Mesenchymal stem cell (in vitro differentiated cells and primary cell): ENCODE measurements at regions not wholly inside any gene's neighbourhood (a gene's known extent, or its start where the extent isn't known, plus 50 kb on each side); places are given as distances from the start of the nearest gene placed in this dataset.
"Not testable (repeated sequence)": the region's sequence is repeated elsewhere in the genome, so short reads cannot be mapped to it uniquely, and the experiment has no call there.

Experiments used
- DNase-seq: peaks from one replicate; pipeline ENCODE4 v3.0.0-alpha.2; 2013
- H2AFZ ChIP-seq: one replicate; pipeline ENCODE4 v1.6.1; 2013; ENCODE audit warnings: low read depth, mild to moderate bottlenecking, control low read depth, inconsistent platforms, low read length, moderate library complexity
- H2AK5ac ChIP-seq: 2 replicates; pipeline ENCODE4 v1.6.1; 2013; ENCODE audit warnings: low read length, moderate library complexity, mild to moderate bottlenecking, inconsistent platforms; ENCODE audit not compliant: severe bottlenecking
- H2BK120ac ChIP-seq: one replicate; pipeline ENCODE4 v1.6.1; 2013; ENCODE audit warnings: low read depth, mild to moderate bottlenecking, inconsistent platforms, low read length, moderate library complexity
- H2BK12ac ChIP-seq, 2 experiments: one replicate each; pipeline ENCODE4 v1.6.1; 2013; ENCODE audit warnings: inconsistent platforms in 2 of 2, low read length in 2 of 2, mild to moderate bottlenecking in 2 of 2, moderate library complexity in 2 of 2, control low read depth in 1 of 2
- H2BK15ac ChIP-seq: one replicate; pipeline ENCODE4 v1.6.1; 2013; ENCODE audit warnings: mild to moderate bottlenecking, low read depth, inconsistent platforms; ENCODE audit not compliant: poor library complexity, severe bottlenecking
- H2BK5ac ChIP-seq: 2 replicates; pipeline ENCODE4 v1.6.1; 2013; ENCODE audit warnings: low read depth, mild to moderate bottlenecking, low read length, control low read depth, inconsistent platforms; ENCODE audit not compliant: poor library complexity, severe bottlenecking
- H3K14ac ChIP-seq, 2 experiments: one replicate each; pipeline ENCODE4 v1.6.1; 2013; ENCODE audit warnings: inconsistent platforms in 2 of 2, low read length in 2 of 2, control low read depth in 1 of 2, mild to moderate bottlenecking in 1 of 2, moderate library complexity in 1 of 2
- H3K18ac ChIP-seq, 2 experiments: one replicate each; pipeline ENCODE4 v1.6.1; 2013; ENCODE audit warnings: inconsistent platforms in 2 of 2, low read length in 2 of 2, control low read depth in 1 of 2, low read depth in 1 of 2, mild to moderate bottlenecking in 1 of 2
- H3K23ac ChIP-seq, 2 experiments: one replicate each; pipeline ENCODE4 v1.6.1; 2013; ENCODE audit warnings: inconsistent platforms in 2 of 2, low read length in 2 of 2, mild to moderate bottlenecking in 2 of 2, moderate library complexity in 2 of 2, control low read depth in 1 of 2
- H3K27ac ChIP-seq: 2 replicates; pipeline ENCODE4 v1.5.1; 2013; ENCODE audit warnings: mild to moderate bottlenecking, moderate library complexity, low read length, control low read depth, inconsistent platforms; ENCODE audit not compliant: poor library complexity, severe bottlenecking
- H3K27me3 ChIP-seq, 2 experiments: 2 replicates each; pipeline versions ENCODE4 v1.6.1 to v1.7.0; 2013; ENCODE audit warnings: low read length in 2 of 2, mild to moderate bottlenecking in 2 of 2, moderate library complexity in 2 of 2, control low read depth in 1 of 2, inconsistent platforms in 1 of 2; ENCODE audit not compliant: control insufficient read depth in 1 of 2, insufficient read depth in 1 of 2
- H3K36me3 ChIP-seq, 2 experiments: 2 replicates each; pipeline versions ENCODE4 v1.6.1 to v1.7.0; 2013; ENCODE audit warnings: low read length in 2 of 2, control low read depth in 1 of 2, inconsistent platforms in 1 of 2, low read depth in 1 of 2, mild to moderate bottlenecking in 1 of 2; ENCODE audit not compliant: insufficient read depth in 2 of 2, control insufficient read depth in 1 of 2
- H3K4ac ChIP-seq, 2 experiments: one replicate each; pipeline ENCODE4 v1.6.1; 2013; ENCODE audit warnings: inconsistent platforms in 2 of 2, low read length in 2 of 2, mild to moderate bottlenecking in 2 of 2, moderate library complexity in 2 of 2, control low read depth in 1 of 2, low read depth in 1 of 2
- H3K4me1 ChIP-seq: 2 replicates; pipeline ENCODE4 v1.6.1; 2013; ENCODE audit warnings: low read depth, low read length, control low read depth; ENCODE audit not compliant: control insufficient read depth, insufficient read depth
- H3K4me2 ChIP-seq: 2 replicates; pipeline ENCODE4 v1.6.1; 2013; ENCODE audit warnings: low read length, mild to moderate bottlenecking, inconsistent platforms; ENCODE audit not compliant: poor library complexity, severe bottlenecking
- H3K4me3 ChIP-seq, 2 experiments: 2 replicates each; pipeline versions ENCODE4 v1.5.1 to v1.7.0; 2013; ENCODE audit warnings: low read length in 2 of 2, mild to moderate bottlenecking in 2 of 2, control low read depth in 1 of 2, low read depth in 1 of 2; ENCODE audit not compliant: insufficient read depth in 1 of 2
- H3K79me1 ChIP-seq: replicated peaks from 2 replicates; pipeline ENCODE4 v1.6.1; 2013; ENCODE audit warnings: mild to moderate bottlenecking, control low read depth, low read length, inconsistent platforms; ENCODE audit not compliant: poor library complexity, severe bottlenecking
- H3K9ac ChIP-seq: 2 replicates; pipeline ENCODE4 v1.7.0; 2013; ENCODE audit warnings: mild to moderate bottlenecking, low read length, moderate library complexity
- H3K9me3 ChIP-seq: 2 replicates; pipeline ENCODE4 v1.7.0; 2013; ENCODE audit warnings: mild to moderate bottlenecking, low read length; ENCODE audit not compliant: control insufficient read depth
- H4K8ac ChIP-seq: one replicate; pipeline ENCODE4 v1.6.1; 2013; ENCODE audit warnings: inconsistent platforms, mild to moderate bottlenecking, low read length, moderate library complexity
- H4K91ac ChIP-seq: one replicate; pipeline ENCODE4 v1.6.1; 2013; ENCODE audit warnings: mild to moderate bottlenecking, low read length, inconsistent platforms
- WGBS: methylation state at CpG from one replicate; pipeline ENCODE4 v1.1.7; 2013; ENCODE audit warnings: mixed read lengths; 5-methylcytosine and 5-hydroxymethylcytosine counted together

DNA sequence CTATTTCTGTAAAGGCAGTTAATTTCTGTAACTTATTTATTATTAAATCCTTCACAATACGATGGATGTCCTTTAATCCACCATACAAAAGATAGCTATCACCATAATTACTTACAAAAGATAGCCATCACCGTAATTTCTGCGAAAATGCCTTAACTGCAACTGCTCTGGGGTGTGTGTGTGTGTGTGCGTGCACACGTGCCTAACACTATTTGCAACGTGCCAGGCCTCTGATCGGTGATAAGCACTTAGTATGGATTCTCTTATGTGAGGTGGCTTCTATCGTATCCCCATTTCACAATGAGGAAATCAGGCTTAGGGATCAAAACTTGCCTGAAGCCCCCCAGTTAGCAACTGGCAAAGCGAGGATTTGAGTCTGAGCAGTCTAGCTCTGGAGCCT lies 67.1 kb upstream of the RBM24 start:
- Histone ChIP-seq H2AFZ (no peak overlapping the region), H3K27me3 (no peaks in the 10 kb centered on the region), H4K91ac (no peak overlapping the region), H2BK12ac (no peak overlapping the region), H2BK15ac (no peak overlapping the region), H3K4me2 (no peak overlapping the region), H3K4me3 (no peak overlapping the region), H3K14ac (no peak overlapping the region), H2BK5ac (no peak overlapping the region), H2AK5ac (no peak overlapping the region), H3K27ac (no peak overlapping the region), H3K4me1 (no peaks in the 10 kb centered on the region), H3K4ac (no peak overlapping the region), H4K8ac (peak overlapping the region; percentile 13), H3K36me3 (no peaks in the 10 kb centered on the region), H3K79me1 (no peaks in the 10 kb centered on the region), H3K18ac (no peak overlapping the region), H3K9ac (no peak overlapping the region), H2BK120ac (no peak overlapping the region), H3K23ac (no peak overlapping the region), H3K9me3 (peaks cover 6% of the 10 kb centered on the region)
- 89% methylated on average over 9 of the region's 9 CpGs for WGBS
- DNase-seq: no peak

DNA sequence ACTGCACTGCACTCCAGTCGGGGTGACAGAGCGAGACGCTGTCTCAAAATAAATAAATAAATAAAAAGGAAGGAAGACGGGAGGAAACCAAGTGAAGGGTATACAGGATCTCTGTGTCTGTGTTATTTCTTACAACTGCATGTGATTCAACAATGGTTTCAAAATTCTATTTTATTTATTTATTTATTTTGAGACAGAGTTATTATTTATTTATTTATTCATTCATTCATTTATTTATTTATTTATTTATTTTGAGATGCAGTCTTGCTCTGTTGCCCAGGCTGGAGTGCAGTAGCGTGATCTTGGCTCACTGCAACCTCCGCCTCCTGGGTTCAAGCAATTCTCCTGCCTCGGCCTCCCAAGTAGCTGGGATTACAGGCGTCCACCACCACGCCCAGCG lies 64.2 kb upstream of the RBM24 start:
- not testable (repeated sequence) for H3K4me2 ChIP-seq, H3K36me3 ChIP-seq, H2BK120ac ChIP-seq, H3K18ac ChIP-seq, H4K91ac ChIP-seq, H3K79me1 ChIP-seq, H3K23ac ChIP-seq, DNase-seq, H4K8ac ChIP-seq, H3K27me3 ChIP-seq, H3K4ac ChIP-seq, H3K9ac ChIP-seq, H2AFZ ChIP-seq, H3K14ac ChIP-seq, H3K4me3 ChIP-seq, H2BK5ac ChIP-seq, H3K27ac ChIP-seq, H2BK12ac ChIP-seq, H3K4me1 ChIP-seq, H3K9me3 ChIP-seq, H2BK15ac ChIP-seq, H2AK5ac ChIP-seq
- 98% methylated on average over 9 of the region's 10 CpGs for WGBS

DNA sequence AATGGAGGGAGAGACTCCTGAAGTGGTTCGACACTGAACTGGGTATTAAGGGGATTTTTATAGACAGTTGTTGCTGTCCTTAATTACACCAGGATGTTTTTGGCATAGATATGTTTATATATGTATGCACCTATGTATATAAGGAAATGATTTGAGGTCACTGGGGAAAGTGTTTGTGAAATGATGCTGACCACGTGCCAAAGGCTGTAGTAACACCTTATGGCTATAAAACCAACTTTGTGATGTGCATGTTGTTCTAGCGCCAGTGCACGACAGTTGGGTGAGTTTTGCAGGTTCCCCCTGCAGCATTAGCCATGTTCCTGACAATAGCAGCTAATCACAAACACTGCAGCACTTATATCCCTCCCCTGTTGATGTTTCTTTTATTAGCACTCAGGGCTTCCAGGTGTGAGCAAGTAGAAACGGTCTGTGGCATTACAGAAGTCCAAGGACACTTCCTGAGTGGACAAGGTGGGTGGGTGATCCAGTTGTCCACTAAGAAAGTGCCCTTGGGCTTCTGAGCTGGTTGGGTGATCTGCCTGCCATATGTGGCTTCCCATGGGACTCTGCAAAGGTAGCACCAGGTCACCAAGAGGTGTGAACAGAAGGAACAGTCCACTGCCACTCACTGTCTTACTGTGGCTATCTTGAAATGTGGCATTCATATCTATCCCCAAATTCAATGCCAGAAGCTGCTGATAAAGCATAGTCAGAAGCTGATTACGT lies 63.0 kb upstream of the RBM24 start:
- no peaks in the 10 kb centered on the region for H3K4me1 ChIP-seq
- H3K14ac ChIP-seq: no peak overlapping the region
- no peak overlapping the region for H2AK5ac ChIP-seq
- H4K91ac ChIP-seq: no peak overlapping the region
- H3K23ac ChIP-seq: no peak overlapping the region
- no peak overlapping the region for H3K4ac ChIP-seq
- no peak overlapping the region for H3K18ac ChIP-seq
- H2BK15ac ChIP-seq: no peak overlapping the region
- no peak overlapping the region for H2BK120ac ChIP-seq
- H3K27ac ChIP-seq: no peak overlapping the region
- no peaks in the 10 kb centered on the region for H3K36me3 ChIP-seq
- no peak overlapping the region for H2AFZ ChIP-seq
- WGBS: 80% methylated on average over 6 of the region's 6 CpGs
- no peak overlapping the region for H2BK5ac ChIP-seq
- no peak overlapping the region for H4K8ac ChIP-seq
- no peak overlapping the region for H3K4me3 ChIP-seq
- H3K4me2 ChIP-seq: no peak overlapping the region
- H3K79me1 ChIP-seq: no peaks in the 10 kb centered on the region
- no peak overlapping the region for H3K9ac ChIP-seq
- no peaks in the 10 kb centered on the region for H3K9me3 ChIP-seq
- no peaks in the 10 kb centered on the region for H3K27me3 ChIP-seq
- no peak overlapping the region for H2BK12ac ChIP-seq
- no peak for DNase-seq

DNA sequence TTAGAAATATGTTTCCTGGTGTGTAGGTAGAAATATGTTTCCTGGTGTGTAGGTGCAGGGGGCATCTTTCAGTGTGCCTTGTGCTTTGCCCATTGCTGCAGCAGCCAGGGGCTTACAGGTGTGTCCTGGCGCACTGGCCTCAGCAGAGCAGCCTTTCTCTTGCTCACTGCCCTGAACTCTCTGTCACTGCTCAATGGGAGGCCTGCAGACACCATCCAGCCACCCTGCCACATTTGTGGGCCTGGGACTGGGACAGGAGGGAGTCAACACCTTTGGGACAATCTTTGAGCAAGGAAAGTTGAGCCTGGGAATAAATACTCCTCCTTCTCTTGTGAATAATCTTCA lies 62.4 kb upstream of the RBM24 start:
- H2AFZ ChIP-seq: no peak overlapping the region

More for the DNA sequence above, 62.4 kb upstream of the RBM24 start:
- no peak overlapping the region for H3K23ac ChIP-seq
- H3K36me3 ChIP-seq: no peaks in the 10 kb centered on the region
- H2AK5ac ChIP-seq: no peak overlapping the region
- no peak overlapping the region for H2BK120ac ChIP-seq
- 86% methylated on average over 1 of the region's 1 CpG for WGBS
- no peak overlapping the region for H2BK15ac ChIP-seq
- H3K14ac ChIP-seq: no peak overlapping the region
- no peak overlapping the region for H4K91ac ChIP-seq
- H3K4me1 ChIP-seq: no peaks in the 10 kb centered on the region
- H3K4me2 ChIP-seq: no peak overlapping the region
- no peaks in the 10 kb centered on the region for H3K27me3 ChIP-seq
- no peak overlapping the region for H3K4ac ChIP-seq
- H3K4me3 ChIP-seq: no peak overlapping the region
- no peak overlapping the region for H2BK12ac ChIP-seq
- H3K9me3 ChIP-seq: no peaks in the 10 kb centered on the region
- no peak overlapping the region for H3K18ac ChIP-seq
- H3K79me1 ChIP-seq: no peaks in the 10 kb centered on the region
- no peak overlapping the region for H3K27ac ChIP-seq
- no peak overlapping the region for H3K9ac ChIP-seq
- no peak for DNase-seq
- no peak overlapping the region for H4K8ac ChIP-seq
- H2BK5ac ChIP-seq: no peak overlapping the region
